ENCODE measurements at regions not wholly inside any gene's neighbourhood (a gene's known extent, or its start where the extent isn't known, plus 50 kb on each side); places are given as distances from the start of the nearest gene placed in this dataset.

GRCh38 chrX:39759526-39760224 lies 338.1 kb downstream of the BCOR start:
- 29 to 55% methylated on average over 3 to 6 of the region's 15 CpGs for WGBS, 2 donors
- no peak overlapping the region for H3K4me3 ChIP-seq
- peak overlapping the region in 3 of 4 donors; percentile 48 to 68 (median 61) for H3K27ac ChIP-seq
- no peaks in the 10 kb centered on the region for H3K36me3 ChIP-seq
- H3K27me3 ChIP-seq = no peaks in the 10 kb centered on the region
- H3K9me3 ChIP-seq = no peaks in the 10 kb centered on the region
- no peak for DNase-seq
- intact Hi-C loops (cut with DNase I) = no loop called here
- H3K4me1 ChIP-seq = peaks cover 0 to 39% (median 9%) of the 10 kb centered on the region in 3 donors
- TF ChIP-seq CTCF (IDR thresholded peaks at IDR 0.05) = no peak
- no peak for TF ChIP-seq POLR2A (IDR thresholded peaks at IDR 0.05)

DNA sequence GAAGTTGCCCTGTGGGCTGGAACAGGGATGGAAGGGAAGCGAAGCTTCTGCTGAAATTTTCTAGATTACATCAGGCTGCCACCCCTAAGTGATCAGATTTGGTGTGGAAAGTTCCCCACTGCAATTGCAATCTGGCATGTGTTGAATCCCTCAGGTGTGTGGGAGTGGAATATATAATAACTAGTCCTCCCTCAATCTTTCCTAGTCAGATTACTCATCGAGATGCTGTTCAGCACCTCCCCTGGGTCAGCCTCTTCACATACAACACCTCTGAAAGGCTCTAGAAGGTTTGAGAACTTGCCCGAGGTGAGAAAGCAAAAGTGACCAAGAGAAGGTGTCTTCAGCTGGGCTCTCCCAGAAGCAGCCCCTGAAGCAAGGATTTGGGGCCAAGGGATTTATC lies 336.8 kb downstream of the BCOR start:
- H3K9me3 ChIP-seq = no peaks in the 10 kb centered on the region
- no peak for DNase-seq
- intact Hi-C loops (cut with DNase I) = no loop called here
- TF ChIP-seq CTCF (IDR thresholded peaks at IDR 0.05) = no peak
- TF ChIP-seq POLR2A (IDR thresholded peaks at IDR 0.05) = no peak
- H3K4me3 ChIP-seq = no peak overlapping the region
- no peaks in the 10 kb centered on the region for H3K36me3 ChIP-seq
- peak overlapping the region in 1 of 4 donors; percentile 68 for H3K27ac ChIP-seq
- WGBS, 2 donors = 80% methylated on average over 1 of the region's 3 CpGs; no CpG with 5 or more reads in 1 of the 2 donors
- H3K4me1 ChIP-seq = peaks cover 0 to 26% (median 2%) of the 10 kb centered on the region in 3 donors
- H3K27me3 ChIP-seq = no peaks in the 10 kb centered on the region

DNA sequence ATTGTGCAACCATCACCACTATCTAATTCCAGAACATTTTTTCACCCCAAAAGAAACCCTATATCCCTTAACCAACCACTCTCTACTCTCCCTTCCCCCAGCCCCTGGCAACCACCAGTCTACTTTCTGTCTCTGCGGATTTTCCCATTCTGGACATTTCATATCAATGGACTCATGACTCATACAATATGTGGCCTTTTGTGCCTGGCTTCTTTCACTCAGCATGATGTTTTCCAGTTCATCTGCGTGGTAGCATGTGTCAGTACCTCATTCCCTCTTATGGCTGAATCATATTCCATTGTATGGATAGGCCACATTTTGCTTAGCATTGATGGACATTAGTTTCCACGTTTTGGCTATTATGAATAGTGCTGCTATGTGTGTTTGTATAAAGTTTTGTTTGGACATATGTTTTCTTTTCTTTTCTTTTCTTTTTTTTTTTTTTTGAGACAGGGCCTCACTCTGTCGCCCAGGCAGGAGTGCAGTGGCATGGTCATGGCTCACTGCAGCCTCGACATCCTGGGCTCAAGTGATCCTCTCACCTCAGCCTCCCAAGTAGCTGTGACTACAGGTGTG lies 335.4 kb downstream of the BCOR start:
- Histone ChIP-seq H3K4me1 (peaks cover 0 to 23% (median 2%) of the 10 kb centered on the region in 3 donors), H3K27me3 (no peaks in the 10 kb centered on the region), H3K27ac (no peak overlapping the region), H3K9me3 (no peaks in the 10 kb centered on the region), H3K4me3 (no peak overlapping the region), H3K36me3 (no peaks in the 10 kb centered on the region)
- intact Hi-C loops (cut with DNase I) = no loop called here
- TF ChIP-seq CTCF (IDR thresholded peaks at IDR 0.05) = no peak
- no peak for TF ChIP-seq POLR2A (IDR thresholded peaks at IDR 0.05)
- no peak for DNase-seq
- 76 to 77% methylated on average over 5 of the region's 5 CpGs for WGBS, 2 donors

- Histone ChIP-seq H3K36me3 (no peaks in the 10 kb centered on the region), H3K4me1 (peaks cover 0 to 15% (median 0%) of the 10 kb centered on the region in 3 donors), H3K27ac (no peak overlapping the region), H3K27me3 (no peaks in the 10 kb centered on the region), H3K4me3 (no peak overlapping the region), H3K9me3 (no peaks in the 10 kb centered on the region)
- no peak for TF ChIP-seq CTCF (IDR thresholded peaks at IDR 0.05)
- TF ChIP-seq POLR2A (IDR thresholded peaks at IDR 0.05) = no peak
- intact Hi-C loops (cut with DNase I) = no loop called here
- 69 to 96% methylated on average over 4 to 10 of the region's 10 CpGs for WGBS, 2 donors
- no peak for DNase-seq
These were observed 333.3 kb downstream of the BCOR start for GRCh38 chrX:39764441-39764914.

GRCh38 chrX:39765327-39765726 lies 332.4 kb downstream of the BCOR start:
- Histone ChIP-seq H3K27ac (no peak overlapping the region), H3K27me3 (no peaks in the 10 kb centered on the region), H3K4me1 (peaks cover 0 to 7% (median 0%) of the 10 kb centered on the region in 3 donors), H3K9me3 (no peaks in the 10 kb centered on the region), H3K4me3 (no peak overlapping the region), H3K36me3 (no peaks in the 10 kb centered on the region)
- WGBS, 2 donors = 39 to 95% methylated on average over 3 of the region's 7 CpGs
- TF ChIP-seq CTCF (IDR thresholded peaks at IDR 0.05) (no peak), POLR2A (IDR thresholded peaks at IDR 0.05) (no peak)
- no peak for DNase-seq
- intact Hi-C loops (cut with DNase I) = no loop called here
